Caco-2 (cell line): ENCODE measurements at regions not wholly inside any gene's neighbourhood (a gene's known extent, or its start where the extent isn't known, plus 50 kb on each side); places are given as distances from the start of the nearest gene placed in this dataset.

Experiments used
- BruUV-seq: library from RNA; stranded (reverse); fragments of 400-500 nt; replicated peaks from 2 replicates; lab custom pipeline; 2021; lab: Mats Ljungman, UMichigan
- CTCF ChIA-PET: fragments of 300-600 bp; sonication (Branson Sonifier 250); formaldehyde crosslinking; loops from one replicate; lab custom pipeline; 2022; ENCODE audit warnings: antibody characterized with exemption; lab: Charles Lee
- POLR2A ChIA-PET: fragments of 300-600 bp; sonication (Branson Sonifier 250); formaldehyde crosslinking; loops from one replicate; lab custom pipeline; 2022; ENCODE audit warnings: antibody characterized with exemption; lab: Charles Lee
- DNase-seq, 2 experiments: peaks; one replicate each; pipeline versions ENCODE4 v3.0.0 to v3.0.0-alpha.2; 2020 to 2022
- H3K27me3 ChIP-seq: replicated peaks from 2 replicates; pipeline ENCODE4 v1.6.0; 2011; ENCODE audit warnings: low read length; ENCODE audit not compliant: control insufficient read depth, insufficient read depth
- H3K36me3 ChIP-seq: 2 replicates; pipeline ENCODE4 v1.5.1; 2011; ENCODE audit warnings: low read length; ENCODE audit not compliant: control insufficient read depth, insufficient read depth
- H3K4me1 ChIP-seq: fragments of 250-450 bp; sonication (Bioruptor Pico); 2 replicates; pipeline ENCODE4 v1.5.1; 2020; ENCODE audit warnings: mild to moderate bottlenecking
- H3K4me3 ChIP-seq: 2 replicates; pipeline ENCODE4 v1.5.1; 2011; ENCODE audit warnings: low read depth, mild to moderate bottlenecking, control low read depth, low read length
- H3K9me3 ChIP-seq: fragments of 250-450 bp; sonication (Bioruptor Pico); 2 replicates; pipeline ENCODE4 v1.5.1; 2020; ENCODE audit warnings: mild to moderate bottlenecking, moderate library complexity
- H3K27ac Mint-ChIP-seq: one replicate; pipeline ENCODE4 v1.8.0; 2022; ENCODE audit warnings: mixed read lengths; ENCODE audit not compliant: unreplicated experiment
- H3K27me3 Mint-ChIP-seq: one replicate; pipeline ENCODE4 v1.8.0; 2022; ENCODE audit warnings: mixed read lengths; ENCODE audit not compliant: insufficient read depth, unreplicated experiment
- H3K36me3 Mint-ChIP-seq: one replicate; pipeline ENCODE4 v1.8.0; 2022; ENCODE audit warnings: mild to moderate bottlenecking, mixed read lengths; ENCODE audit not compliant: insufficient read depth, unreplicated experiment
- H3K4me1 Mint-ChIP-seq: one replicate; pipeline ENCODE4 v1.8.0; 2022; ENCODE audit warnings: low read depth, mixed read lengths; ENCODE audit not compliant: unreplicated experiment
- H3K4me3 Mint-ChIP-seq: one replicate; pipeline ENCODE4 v1.8.0; 2022; ENCODE audit warnings: mild to moderate bottlenecking, moderate library complexity, mixed read lengths; ENCODE audit not compliant: unreplicated experiment
- H3K9me3 Mint-ChIP-seq: one replicate; pipeline ENCODE4 v1.8.0; 2022; ENCODE audit warnings: mixed read lengths; ENCODE audit not compliant: unreplicated experiment
- intact Hi-C: fragments of 100-400 bp; cut with micrococcal nuclease; formaldehyde crosslinking; loops from one replicate; pipeline ENCODE4 v1.10.0; 2022; ENCODE audit not compliant: unreplicated experiment
- TF ChIP-seq, protein P1 (sequence below), 2 experiments: fragments of 200-600 bp in 1 of 2; IDR thresholded peaks; 1 replicate in 1 of 2; 2 replicates in 1 of 2; pipeline versions ENCODE4 v1.5.1 to v1.8.0; 2011 to 2022; ENCODE audit warnings: antibody characterized with exemption in 1 of 2, control low read depth in 1 of 2, inconsistent platforms in 1 of 2, low read depth in 1 of 2, low read length in 1 of 2, mild to moderate bottlenecking in 1 of 2, moderate library complexity in 1 of 2; ENCODE audit not compliant: insufficient read depth in 1 of 2, severe bottlenecking in 1 of 2, unreplicated experiment in 1 of 2

DNA sequence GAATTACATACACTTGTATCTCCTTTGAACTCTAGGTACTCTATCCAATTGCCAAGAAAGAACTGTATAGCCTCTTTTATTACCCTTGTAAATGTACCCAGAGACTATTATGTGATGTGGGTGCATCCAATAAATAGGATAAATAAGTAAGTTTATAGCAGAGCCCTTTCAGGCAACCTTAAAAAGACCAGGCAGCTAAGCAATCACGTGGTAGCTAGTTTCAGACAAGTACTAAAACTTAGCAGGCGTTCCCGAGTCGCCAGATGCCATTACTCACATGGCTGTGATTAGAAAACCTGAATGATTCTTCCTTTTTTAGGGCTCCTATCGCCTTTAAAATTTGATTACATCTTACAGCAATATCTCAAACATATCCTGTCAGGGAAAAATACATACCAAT is 1303.0 kb downstream of the EFNB2 start:
- BruUV-seq, result no TSS peak
- H3K9me3 Mint-ChIP-seq, result no peaks in the 10 kb centered on the region
- TF ChIP-seq, protein P1, sequence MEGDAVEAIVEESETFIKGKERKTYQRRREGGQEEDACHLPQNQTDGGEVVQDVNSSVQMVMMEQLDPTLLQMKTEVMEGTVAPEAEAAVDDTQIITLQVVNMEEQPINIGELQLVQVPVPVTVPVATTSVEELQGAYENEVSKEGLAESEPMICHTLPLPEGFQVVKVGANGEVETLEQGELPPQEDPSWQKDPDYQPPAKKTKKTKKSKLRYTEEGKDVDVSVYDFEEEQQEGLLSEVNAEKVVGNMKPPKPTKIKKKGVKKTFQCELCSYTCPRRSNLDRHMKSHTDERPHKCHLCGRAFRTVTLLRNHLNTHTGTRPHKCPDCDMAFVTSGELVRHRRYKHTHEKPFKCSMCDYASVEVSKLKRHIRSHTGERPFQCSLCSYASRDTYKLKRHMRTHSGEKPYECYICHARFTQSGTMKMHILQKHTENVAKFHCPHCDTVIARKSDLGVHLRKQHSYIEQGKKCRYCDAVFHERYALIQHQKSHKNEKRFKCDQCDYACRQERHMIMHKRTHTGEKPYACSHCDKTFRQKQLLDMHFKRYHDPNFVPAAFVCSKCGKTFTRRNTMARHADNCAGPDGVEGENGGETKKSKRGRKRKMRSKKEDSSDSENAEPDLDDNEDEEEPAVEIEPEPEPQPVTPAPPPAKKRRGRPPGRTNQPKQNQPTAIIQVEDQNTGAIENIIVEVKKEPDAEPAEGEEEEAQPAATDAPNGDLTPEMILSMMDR (IDR thresholded peaks at IDR 0.05; ENCODE audit: insufficient read depth in 1 of 2, low read depth in 1 of 2, low read length in 1 of 2, severe bottlenecking in 1 of 2, unreplicated experiment in 1 of 2), result no peak
- H3K27me3 Mint-ChIP-seq, result peaks cover 12% of the 10 kb centered on the region
- Histone ChIP-seq H3K4me3 (no peak overlapping the region), H3K9me3 (no peaks in the 10 kb centered on the region), H3K27me3 (no peaks in the 10 kb centered on the region; the same call in 1 of the 2 replicates), H3K36me3 (no peaks in the 10 kb centered on the region), H3K4me1 (no peaks in the 10 kb centered on the region)
- intact Hi-C loops, result no loop called here
- H3K4me3 Mint-ChIP-seq, result no peak overlapping the region
- ChIA-PET POLR2A (no interaction called here), CTCF (no interaction called here)
- no peaks in the 10 kb centered on the region for H3K4me1 Mint-ChIP-seq
- no peak overlapping the region for H3K27ac Mint-ChIP-seq
- no peaks in the 10 kb centered on the region for H3K36me3 Mint-ChIP-seq
- DNase-seq, result no peak

DNA sequence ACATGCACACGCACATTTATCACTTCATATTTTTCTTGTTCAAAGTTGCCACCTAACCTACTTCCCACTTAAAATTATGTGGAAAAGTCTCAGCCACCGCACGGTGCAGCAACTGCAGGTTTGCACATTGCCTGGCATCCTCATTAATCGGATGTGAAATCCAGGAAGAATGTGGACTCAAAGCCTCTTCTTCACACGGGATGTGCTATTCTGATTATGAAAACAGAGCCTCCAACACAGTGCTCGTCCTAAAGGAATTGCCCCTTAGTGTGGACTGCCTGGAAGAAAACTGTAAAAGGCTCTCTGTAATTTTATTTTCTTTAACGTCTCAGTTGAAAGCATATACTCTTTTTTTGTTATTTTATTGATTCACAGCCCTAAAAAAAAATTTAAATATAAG is 1303.5 kb downstream of the EFNB2 start:
- POLR2A ChIA-PET, result no interaction called here
- H3K36me3 Mint-ChIP-seq, result no peaks in the 10 kb centered on the region

DNA sequence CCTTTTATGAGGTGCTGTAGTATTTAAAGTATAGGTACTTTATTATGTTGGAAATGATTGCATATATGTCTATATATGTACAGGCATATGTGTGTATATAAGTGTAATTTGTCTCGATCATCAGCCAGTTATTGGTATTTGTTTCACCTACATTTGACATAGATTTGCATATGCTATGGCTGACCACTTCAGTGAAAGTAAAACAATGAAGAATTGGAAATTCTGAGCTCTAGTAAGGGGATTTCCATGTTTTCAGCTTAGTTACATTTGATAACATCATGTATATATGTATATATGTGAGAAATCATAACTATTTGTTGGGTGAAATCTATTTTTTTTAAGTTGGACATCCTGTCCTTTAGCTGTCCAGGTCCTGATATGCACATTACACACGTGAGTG is 1303.9 kb downstream of the EFNB2 start:
- Mint-ChIP-seq H3K9me3 (no peaks in the 10 kb centered on the region), H3K27ac (no peak overlapping the region), H3K4me1 (no peaks in the 10 kb centered on the region), H3K4me3 (no peak overlapping the region), H3K27me3 (peaks cover 12% of the 10 kb centered on the region), H3K36me3 (no peaks in the 10 kb centered on the region)
- ChIA-PET CTCF (no interaction called here), POLR2A (no interaction called here)
- TF ChIP-seq, protein P1 (IDR thresholded peaks at IDR 0.05; ENCODE audit: insufficient read depth in 1 of 2, low read depth in 1 of 2, low read length in 1 of 2, severe bottlenecking in 1 of 2, unreplicated experiment in 1 of 2), result no peak
- Histone ChIP-seq H3K4me1 (no peaks in the 10 kb centered on the region), H3K4me3 (no peak overlapping the region), H3K27me3 (no peaks in the 10 kb centered on the region; the same call in 1 of the 2 replicates), H3K9me3 (no peaks in the 10 kb centered on the region), H3K36me3 (no peaks in the 10 kb centered on the region)
- no TSS peak for BruUV-seq
- no peak for DNase-seq
- intact Hi-C loops, result no loop called here

More for the DNA sequence above, 1303.5 kb downstream of the EFNB2 start:
- DNase-seq, result no peak
- intact Hi-C loops, result no loop called here
- Mint-ChIP-seq H3K4me3 (no peak overlapping the region), H3K4me1 (no peaks in the 10 kb centered on the region), H3K27ac (no peak overlapping the region), H3K27me3 (peaks cover 12% of the 10 kb centered on the region), H3K9me3 (no peaks in the 10 kb centered on the region)
- Histone ChIP-seq H3K4me3 (no peak overlapping the region), H3K27me3 (no peaks in the 10 kb centered on the region; the same call in 1 of the 2 replicates), H3K4me1 (no peaks in the 10 kb centered on the region), H3K36me3 (no peaks in the 10 kb centered on the region), H3K9me3 (no peaks in the 10 kb centered on the region)
- CTCF ChIA-PET, result no interaction called here
- no TSS peak for BruUV-seq
- TF ChIP-seq, protein P1 (IDR thresholded peaks at IDR 0.05; ENCODE audit: insufficient read depth in 1 of 2, low read depth in 1 of 2, low read length in 1 of 2, severe bottlenecking in 1 of 2, unreplicated experiment in 1 of 2), result no peak
